Right atrium auricular region (tissue), 2 donors: ENCODE measurements at regions not wholly inside any gene's neighbourhood (a gene's known extent, or its start where the extent isn't known, plus 50 kb on each side); places are given as distances from the start of the nearest gene placed in this dataset.

Experiments
- DNase-seq: peaks from one replicate; pipeline ENCODE4 v3.0.0-alpha.2; 2019; ENCODE audit warnings: low spot score
- H3K27ac ChIP-seq, 2 donors: fragments of 200-600 bp; sonication (generic); 1 replicate in 1 of 2; 2 replicates in 1 of 2; pipeline ENCODE4 v1.5.1; 2016 to 2019
- H3K27me3 ChIP-seq, 2 donors: fragments of 200-600 bp; sonication (generic); one replicate each; pipeline versions ENCODE4 v1.5.1 to v1.6.0; 2017 to 2019
- H3K36me3 ChIP-seq: fragments of 200-600 bp; sonication (generic); one replicate; pipeline ENCODE4 v1.5.1; 2016
- H3K4me1 ChIP-seq, 2 donors: fragments of 200-600 bp; sonication (generic); one replicate each; pipeline versions ENCODE4 v1.5.1 to v1.6.0; 2017 to 2019
- H3K4me3 ChIP-seq, 2 donors: fragments of 200-600 bp; sonication (generic); 1 replicate in 1 of 2; 2 replicates in 1 of 2; pipeline ENCODE4 v1.5.1; 2017 to 2019; ENCODE audit warnings: mild to moderate bottlenecking in 1 of 2, moderate library complexity in 1 of 2
- H3K9me3 ChIP-seq, 2 donors: fragments of 200-600 bp; sonication (generic); one replicate each; pipeline ENCODE4 v1.5.1; 2019
- TF ChIP-seq, protein P1 (sequence below), 2 donors: fragments of 200-600 bp; sonication (generic); IDR thresholded peaks; one replicate each; pipeline ENCODE4 v1.5.1; 2019; ENCODE audit warnings: antibody characterized with exemption in 2 of 2

DNA sequence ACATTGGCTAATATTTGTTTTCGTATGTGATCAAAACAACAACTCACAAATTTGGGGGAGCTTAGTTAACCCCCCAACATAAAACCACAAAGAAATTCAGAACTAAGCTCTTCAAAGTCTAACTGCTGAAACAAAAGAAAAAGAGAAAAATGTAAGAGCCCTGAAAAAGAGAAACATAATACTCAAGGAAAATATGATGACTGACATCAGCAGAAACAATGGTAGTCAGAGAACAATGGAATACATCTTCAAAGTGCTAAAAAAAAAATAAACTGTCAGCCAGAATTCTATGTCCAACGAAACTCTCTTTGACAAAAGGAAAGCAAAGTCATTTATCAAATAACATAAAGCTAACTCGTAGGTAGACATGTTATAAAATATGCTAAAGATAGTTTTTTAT is 566.3 kb upstream of the GRAMD2B start:
- TF ChIP-seq, protein P1, sequence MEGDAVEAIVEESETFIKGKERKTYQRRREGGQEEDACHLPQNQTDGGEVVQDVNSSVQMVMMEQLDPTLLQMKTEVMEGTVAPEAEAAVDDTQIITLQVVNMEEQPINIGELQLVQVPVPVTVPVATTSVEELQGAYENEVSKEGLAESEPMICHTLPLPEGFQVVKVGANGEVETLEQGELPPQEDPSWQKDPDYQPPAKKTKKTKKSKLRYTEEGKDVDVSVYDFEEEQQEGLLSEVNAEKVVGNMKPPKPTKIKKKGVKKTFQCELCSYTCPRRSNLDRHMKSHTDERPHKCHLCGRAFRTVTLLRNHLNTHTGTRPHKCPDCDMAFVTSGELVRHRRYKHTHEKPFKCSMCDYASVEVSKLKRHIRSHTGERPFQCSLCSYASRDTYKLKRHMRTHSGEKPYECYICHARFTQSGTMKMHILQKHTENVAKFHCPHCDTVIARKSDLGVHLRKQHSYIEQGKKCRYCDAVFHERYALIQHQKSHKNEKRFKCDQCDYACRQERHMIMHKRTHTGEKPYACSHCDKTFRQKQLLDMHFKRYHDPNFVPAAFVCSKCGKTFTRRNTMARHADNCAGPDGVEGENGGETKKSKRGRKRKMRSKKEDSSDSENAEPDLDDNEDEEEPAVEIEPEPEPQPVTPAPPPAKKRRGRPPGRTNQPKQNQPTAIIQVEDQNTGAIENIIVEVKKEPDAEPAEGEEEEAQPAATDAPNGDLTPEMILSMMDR (IDR thresholded peaks at IDR 0.05): no peak
- H3K4me1 ChIP-seq: no peaks in the 10 kb centered on the region
- H3K4me3 ChIP-seq: no peak overlapping the region
- no peaks in the 10 kb centered on the region for H3K9me3 ChIP-seq
- no peaks in the 10 kb centered on the region for H3K27me3 ChIP-seq
- no peak for DNase-seq
- no peaks in the 10 kb centered on the region for H3K36me3 ChIP-seq
- H3K27ac ChIP-seq: no peak overlapping the region

DNA sequence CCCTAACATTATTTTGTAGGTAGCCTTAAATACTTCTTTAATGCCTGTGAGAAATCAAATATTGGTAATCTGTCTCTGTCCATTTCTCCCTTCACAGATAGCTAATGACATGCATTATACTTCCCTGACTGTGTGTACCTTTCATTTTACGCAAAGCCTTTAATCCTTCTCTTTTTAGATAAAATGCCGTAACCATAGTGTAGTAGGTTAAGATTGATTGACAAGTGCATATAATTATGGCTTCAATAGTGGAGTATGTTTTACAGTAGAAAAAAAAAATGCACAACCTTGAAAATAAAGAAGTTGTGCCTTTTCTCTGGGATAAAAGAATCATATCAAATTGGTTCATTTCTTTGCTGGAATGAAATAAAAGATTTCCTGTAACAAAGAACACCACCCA is 559.6 kb upstream of the GRAMD2B start:
- H3K4me3 ChIP-seq: no peak overlapping the region
- TF ChIP-seq, protein P1 (IDR thresholded peaks at IDR 0.05): no peak
- no peak for DNase-seq
- no peaks in the 10 kb centered on the region for H3K4me1 ChIP-seq
- H3K36me3 ChIP-seq: no peaks in the 10 kb centered on the region
- no peaks in the 10 kb centered on the region for H3K9me3 ChIP-seq
- H3K27ac ChIP-seq: no peak overlapping the region
- H3K27me3 ChIP-seq: no peaks in the 10 kb centered on the region

DNA sequence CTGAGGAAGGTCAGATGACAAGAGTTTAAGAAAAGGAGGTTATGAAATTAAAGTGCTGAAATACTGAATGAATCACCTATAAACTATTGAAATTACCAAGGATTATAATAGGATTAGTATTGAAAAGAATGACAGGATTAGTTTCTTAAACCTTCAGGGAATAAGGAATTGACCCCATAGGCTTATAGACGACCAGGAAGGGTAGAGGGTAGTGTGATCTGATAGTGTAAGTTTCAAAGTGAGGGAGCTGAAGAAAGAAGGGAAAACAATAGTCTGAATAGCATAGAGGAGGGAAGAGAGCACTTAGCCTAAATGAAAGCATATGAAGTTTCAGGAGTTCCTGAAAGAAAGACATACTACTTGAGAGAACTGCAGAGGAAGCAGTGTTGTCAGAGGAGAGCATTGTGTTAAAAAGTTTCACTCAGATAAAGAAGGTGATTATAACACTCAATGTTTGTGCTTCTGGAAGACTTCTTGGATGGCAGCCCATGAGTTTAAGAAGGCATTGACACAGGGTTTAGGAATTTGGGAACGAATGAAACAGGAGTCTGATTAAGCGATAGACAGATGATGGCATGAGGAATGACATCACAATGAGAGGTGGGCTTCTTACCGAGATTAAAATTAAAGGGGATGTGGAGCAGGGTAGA is 557.9 kb upstream of the GRAMD2B start:
- DNase-seq: no peak
- Histone ChIP-seq H3K36me3 (no peaks in the 10 kb centered on the region), H3K4me1 (no peaks in the 10 kb centered on the region), H3K9me3 (no peaks in the 10 kb centered on the region), H3K4me3 (no peak overlapping the region), H3K27me3 (no peaks in the 10 kb centered on the region), H3K27ac (no peak overlapping the region)
- TF ChIP-seq, protein P1 (IDR thresholded peaks at IDR 0.05): no peak

DNA sequence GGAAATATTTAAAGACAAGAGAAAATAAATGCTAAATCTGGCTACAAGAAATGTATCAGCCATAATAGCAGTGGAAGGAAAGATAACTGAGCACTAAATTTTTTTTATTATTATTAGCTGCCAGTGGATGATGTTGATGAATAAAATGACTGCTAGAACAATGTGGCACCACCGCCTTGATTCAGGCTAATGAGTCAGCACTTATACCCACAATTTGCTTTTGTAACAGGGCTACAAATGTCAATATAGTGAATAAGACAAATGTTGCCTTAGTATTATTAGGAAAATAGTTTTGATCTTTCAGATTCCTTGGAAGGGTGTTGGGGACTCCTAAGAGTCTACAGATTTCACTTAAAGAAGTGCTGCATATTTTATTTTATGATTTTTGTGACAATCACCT is 555.2 kb upstream of the GRAMD2B start:
- TF ChIP-seq, protein P1 (IDR thresholded peaks at IDR 0.05): no peak
- Histone ChIP-seq H3K36me3 (no peaks in the 10 kb centered on the region), H3K4me1 (no peaks in the 10 kb centered on the region), H3K27me3 (no peaks in the 10 kb centered on the region), H3K4me3 (no peak overlapping the region), H3K27ac (no peak overlapping the region), H3K9me3 (no peaks in the 10 kb centered on the region)
- no peak for DNase-seq

DNA sequence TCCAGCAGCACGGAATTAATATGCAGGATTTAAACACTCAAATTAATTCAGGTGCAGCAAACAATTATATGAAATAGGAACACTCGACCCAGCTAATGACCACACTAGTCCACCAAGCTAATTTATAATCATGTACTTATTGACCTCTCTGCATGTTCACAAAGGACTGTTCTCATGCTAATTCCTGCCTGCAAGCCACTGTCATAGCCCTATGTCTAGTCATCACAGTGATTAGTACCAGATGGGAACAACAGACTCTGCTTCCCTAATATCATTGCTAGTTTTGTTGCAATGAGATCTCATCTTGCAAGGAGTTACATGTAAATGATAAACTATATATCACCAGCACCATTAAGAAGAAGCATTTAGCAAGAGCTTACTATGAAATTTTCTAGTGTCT is 553.0 kb upstream of the GRAMD2B start:
- Histone ChIP-seq H3K27me3 (no peaks in the 10 kb centered on the region), H3K9me3 (no peaks in the 10 kb centered on the region), H3K4me1 (no peaks in the 10 kb centered on the region), H3K36me3 (no peaks in the 10 kb centered on the region), H3K27ac (no peak overlapping the region), H3K4me3 (no peak overlapping the region)
- no peak for DNase-seq
- TF ChIP-seq, protein P1 (IDR thresholded peaks at IDR 0.05): no peak

DNA sequence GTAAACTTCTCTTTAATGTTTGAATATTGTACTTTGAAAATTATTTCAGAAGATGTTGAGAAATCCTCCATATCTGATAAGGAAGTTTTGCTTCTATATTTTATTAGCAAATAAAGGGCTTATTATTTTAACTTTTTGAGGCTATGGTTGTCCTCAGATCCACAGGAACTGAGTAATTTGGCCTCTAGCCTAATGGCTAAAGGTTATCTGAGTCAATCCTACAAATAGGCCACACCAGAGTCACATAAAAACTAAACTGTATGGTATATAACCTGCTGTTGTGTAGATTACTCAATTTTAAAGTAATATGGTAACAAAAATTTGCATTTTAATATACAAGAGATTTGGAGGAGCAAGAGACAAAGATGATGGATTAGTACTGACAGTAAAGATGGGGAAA is 549.2 kb upstream of the GRAMD2B start:
- DNase-seq: no peak
- no peaks in the 10 kb centered on the region for H3K9me3 ChIP-seq
- no peak overlapping the region for H3K27ac ChIP-seq
- H3K4me3 ChIP-seq: no peak overlapping the region
- no peaks in the 10 kb centered on the region for H3K4me1 ChIP-seq
- TF ChIP-seq, protein P1 (IDR thresholded peaks at IDR 0.05): no peak
- H3K27me3 ChIP-seq: no peaks in the 10 kb centered on the region
- no peaks in the 10 kb centered on the region for H3K36me3 ChIP-seq
